Ovary (tissue), 7 donors: ENCODE measurements at regions not wholly inside any gene's neighbourhood (a gene's known extent, or its start where the extent isn't known, plus 50 kb on each side); places are given as distances from the start of the nearest gene placed in this dataset.

Source experiments
- DNase-seq, 5 donors: peaks; one replicate each; pipeline ENCODE4 v3.0.0-alpha.2; 2019 to 2020
- H3K27ac ChIP-seq, 2 donors: fragments of 200-600 bp; one replicate each; pipeline versions ENCODE4 v1.5.1 to v1.8.0; 2019 to 2022
- H3K27me3 ChIP-seq: fragments of 200-600 bp; one replicate; pipeline ENCODE4 v1.8.0; 2022
- H3K36me3 ChIP-seq: fragments of 200-600 bp; sonication (generic); one replicate; pipeline ENCODE4 v1.5.1; 2019
- H3K4me1 ChIP-seq: one replicate; pipeline ENCODE4 v1.8.1; 2013; ENCODE audit warnings: mild to moderate bottlenecking, moderate library complexity; ENCODE audit not compliant: insufficient read depth
- H3K4me3 ChIP-seq: fragments of 200-600 bp; sonication (generic); one replicate; pipeline ENCODE4 v1.5.1; 2017
- H3K9me3 ChIP-seq, 2 donors: fragments of 200-600 bp in 1 of 2; sonication (generic) in 1 of 2; one replicate each; pipeline versions ENCODE4 v1.5.1 to v1.8.1; 2013 to 2019; ENCODE audit warnings: mild to moderate bottlenecking in 1 of 2, moderate library complexity in 1 of 2
- EP300 ChIP-seq: sonication (generic); formaldehyde crosslinking; IDR thresholded peaks from one replicate; pipeline ENCODE4 v1.6.1; 2017; ENCODE audit warnings: antibody characterized with exemption
- POLR2A ChIP-seq: fragments of 450-650 bp; IDR thresholded peaks from one replicate; pipeline ENCODE4 v1.6.1; 2017; ENCODE audit warnings: antibody characterized with exemption, mild to moderate bottlenecking, moderate library complexity
- WGBS, 3 donors: extraction: QIAGEN DNeasy Blood & Tissue Kit in 1 of 3; methylation state at CpG; one replicate each; pipeline versions ENCODE4 v1.1.5 to v1.1.7; 2013 to 2017; 5-methylcytosine and 5-hydroxymethylcytosine counted together
- intact Hi-C, 4 donors: fragments of 100-400 bp; cut with DNase I; formaldehyde crosslinking; loops; one replicate each; pipeline versions ENCODE4 v1.11.0 to v1.15.1; 2022 to 2023
- TF ChIP-seq, protein P1 (sequence below), 3 donors: fragments of 450-650 bp in 2 of 3; fragments of 200-600 bp in 1 of 3; IDR thresholded peaks; one replicate each; pipeline versions ENCODE4 v1.5.1 to v1.8.0; 2016 to 2022; ENCODE audit warnings: antibody characterized with exemption in 3 of 3, mild to moderate bottlenecking in 1 of 3
- donor health status: DM: no; HTN: no; CAD: no; lungs with moderate emphysema.
- donor health status: DM: no; HTN: no; CAD: no.
- donor health status: Bipolar disorder and iron deficiency.
- donor health status: DM: no; HTN: no; CAD: no.
- donor health status: DM: yes; HTN: yes; CAD: no.

DNA sequence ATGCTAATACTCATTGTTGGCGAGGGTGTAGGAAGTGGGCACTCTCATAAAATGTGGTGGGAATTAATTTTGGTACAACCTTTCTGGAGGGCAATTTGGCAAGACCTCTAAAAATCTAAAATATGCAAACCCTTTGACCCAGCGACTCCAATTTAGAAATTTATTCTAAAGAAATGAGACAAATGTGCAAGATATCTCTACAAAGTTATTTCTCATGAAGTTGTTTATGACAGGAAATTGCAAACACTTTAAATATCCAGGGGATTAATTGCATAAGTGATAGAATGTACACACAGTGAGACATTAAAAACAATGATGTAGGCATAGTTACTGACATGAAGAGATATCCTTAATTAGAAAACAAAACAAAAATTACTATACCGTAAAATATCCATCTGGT is 246.3 kb upstream of the MAP3K1 start:
- H3K27ac ChIP-seq = no peak overlapping the region
- H3K9me3 ChIP-seq = no peaks in the 10 kb centered on the region
- TF ChIP-seq EP300 (no peak), POLR2A (no peak)
- TF ChIP-seq, protein P1, sequence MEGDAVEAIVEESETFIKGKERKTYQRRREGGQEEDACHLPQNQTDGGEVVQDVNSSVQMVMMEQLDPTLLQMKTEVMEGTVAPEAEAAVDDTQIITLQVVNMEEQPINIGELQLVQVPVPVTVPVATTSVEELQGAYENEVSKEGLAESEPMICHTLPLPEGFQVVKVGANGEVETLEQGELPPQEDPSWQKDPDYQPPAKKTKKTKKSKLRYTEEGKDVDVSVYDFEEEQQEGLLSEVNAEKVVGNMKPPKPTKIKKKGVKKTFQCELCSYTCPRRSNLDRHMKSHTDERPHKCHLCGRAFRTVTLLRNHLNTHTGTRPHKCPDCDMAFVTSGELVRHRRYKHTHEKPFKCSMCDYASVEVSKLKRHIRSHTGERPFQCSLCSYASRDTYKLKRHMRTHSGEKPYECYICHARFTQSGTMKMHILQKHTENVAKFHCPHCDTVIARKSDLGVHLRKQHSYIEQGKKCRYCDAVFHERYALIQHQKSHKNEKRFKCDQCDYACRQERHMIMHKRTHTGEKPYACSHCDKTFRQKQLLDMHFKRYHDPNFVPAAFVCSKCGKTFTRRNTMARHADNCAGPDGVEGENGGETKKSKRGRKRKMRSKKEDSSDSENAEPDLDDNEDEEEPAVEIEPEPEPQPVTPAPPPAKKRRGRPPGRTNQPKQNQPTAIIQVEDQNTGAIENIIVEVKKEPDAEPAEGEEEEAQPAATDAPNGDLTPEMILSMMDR (IDR thresholded peaks at IDR 0.05) = no peak
- 28 to 32% (median 30%) methylated on average over 3 of the region's 3 CpGs for WGBS, 3 donors
- no peaks in the 10 kb centered on the region for H3K36me3 ChIP-seq
- no peaks in the 10 kb centered on the region for H3K27me3 ChIP-seq
- no peak overlapping the region for H3K4me3 ChIP-seq
- peaks cover 1% of the 10 kb centered on the region for H3K4me1 ChIP-seq
- intact Hi-C loops = no loop called here
- no peak for DNase-seq

DNA sequence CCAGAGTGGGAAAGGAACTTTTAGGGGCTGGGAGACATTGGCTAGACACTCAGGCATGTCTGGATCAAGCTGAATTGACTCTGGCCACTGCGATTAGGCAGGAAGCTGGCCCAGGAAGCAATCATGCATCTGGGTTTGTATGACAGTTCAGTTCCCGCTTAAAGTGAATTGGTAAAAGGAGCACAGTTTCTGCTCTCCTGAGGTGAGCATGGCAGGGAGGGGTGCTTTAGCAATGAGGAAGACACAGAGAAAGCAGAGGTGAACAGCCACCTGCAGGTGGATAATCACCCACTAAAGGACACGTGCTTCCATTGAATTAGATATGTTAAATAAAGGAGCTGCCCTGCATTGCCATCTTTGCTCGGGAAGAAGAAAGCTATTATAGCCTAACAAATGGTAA is 248.1 kb upstream of the MAP3K1 start:
- H3K27me3 ChIP-seq = no peaks in the 10 kb centered on the region
- H3K27ac ChIP-seq = no peak overlapping the region
- intact Hi-C loops = no loop called here
- no peaks in the 10 kb centered on the region for H3K36me3 ChIP-seq
- H3K4me1 ChIP-seq = peaks cover 1% of the 10 kb centered on the region
- DNase-seq = no peak
- WGBS, 3 donors = 89 to 94% (median 94%) methylated on average over 4 of the region's 4 CpGs
- H3K9me3 ChIP-seq = no peaks in the 10 kb centered on the region
- H3K4me3 ChIP-seq = no peak overlapping the region
- TF ChIP-seq EP300 = no peak
- no peak for TF ChIP-seq POLR2A
- TF ChIP-seq, protein P1 (IDR thresholded peaks at IDR 0.05) = no peak

DNA sequence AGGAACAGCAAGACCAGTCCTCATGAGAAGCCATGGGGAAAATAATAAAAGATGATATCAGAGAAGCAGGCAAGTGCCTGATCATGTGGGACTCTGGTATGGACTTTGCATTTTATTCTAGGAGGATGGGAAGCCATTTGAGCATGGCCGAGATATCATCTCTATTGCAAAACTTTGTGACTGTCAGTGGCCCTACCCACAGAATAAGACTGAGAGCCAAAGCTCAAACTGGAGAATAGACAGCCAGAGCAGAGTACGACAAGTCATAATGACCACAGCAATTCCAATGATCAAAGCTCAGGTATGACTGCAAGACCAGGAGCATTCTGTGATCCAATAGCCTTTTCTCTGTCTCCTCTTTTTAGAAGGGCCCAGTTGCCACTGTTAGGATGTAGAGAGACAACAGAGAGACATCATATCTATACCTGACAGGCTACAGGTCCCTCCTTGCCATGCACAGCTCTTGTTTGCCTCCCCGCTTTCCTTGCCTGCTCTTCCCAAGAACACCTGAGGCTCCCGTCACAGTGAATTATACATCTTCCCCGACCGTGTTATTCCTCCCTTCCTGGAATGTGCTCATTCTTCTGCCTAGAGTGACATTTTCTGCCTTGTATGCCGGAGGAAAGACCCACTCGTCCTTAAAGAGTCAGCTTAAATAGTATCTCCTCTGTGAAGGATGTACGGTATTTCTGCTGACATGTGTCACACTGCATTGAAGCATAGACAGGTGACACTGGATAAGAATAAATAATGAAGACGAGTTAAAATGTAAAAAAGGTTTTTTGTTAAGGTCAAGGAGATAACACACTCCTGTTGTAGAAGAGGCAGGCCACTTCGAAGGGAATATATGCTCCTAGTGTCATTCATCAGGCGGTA is 248.7 kb upstream of the MAP3K1 start:
- TF ChIP-seq POLR2A (no peak), EP300 (no peak)
- TF ChIP-seq, protein P1 (IDR thresholded peaks at IDR 0.05) = no peak
- WGBS, 3 donors = 89 to 92% (median 91%) methylated on average over 12 of the region's 12 CpGs
- H3K4me1 ChIP-seq = peaks cover 1% of the 10 kb centered on the region
- no peak for DNase-seq
- no peak overlapping the region for H3K27ac ChIP-seq
- no peaks in the 10 kb centered on the region for H3K9me3 ChIP-seq
- no peak overlapping the region for H3K4me3 ChIP-seq
- H3K27me3 ChIP-seq = no peaks in the 10 kb centered on the region
- intact Hi-C loops = no loop called here
- H3K36me3 ChIP-seq = no peaks in the 10 kb centered on the region

DNA sequence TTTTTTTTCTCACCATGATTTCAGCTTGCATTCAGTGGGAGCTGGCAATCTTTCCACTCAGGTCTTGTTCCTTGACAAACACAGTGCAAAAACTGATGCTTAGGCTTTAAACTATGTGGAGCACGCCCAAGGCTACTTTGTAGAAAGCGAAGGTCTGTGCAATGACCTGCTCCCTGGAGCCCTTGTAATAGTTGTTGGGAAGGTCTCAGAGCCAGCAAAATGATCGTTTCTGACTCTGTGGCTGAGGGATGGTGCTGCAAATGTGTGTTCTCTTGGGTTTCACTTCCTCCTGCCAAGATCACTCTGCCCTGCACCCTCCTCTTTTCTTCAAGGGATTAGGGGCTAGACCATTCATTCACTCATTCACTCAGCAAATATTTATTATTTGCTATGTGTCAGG is 249.7 kb upstream of the MAP3K1 start:
- Histone ChIP-seq H3K27me3 (no peaks in the 10 kb centered on the region), H3K9me3 (no peaks in the 10 kb centered on the region), H3K4me3 (no peak overlapping the region), H3K27ac (no peak overlapping the region), H3K4me1 (peaks cover 1% of the 10 kb centered on the region), H3K36me3 (no peaks in the 10 kb centered on the region)
- TF ChIP-seq, protein P1 (IDR thresholded peaks at IDR 0.05) = no peak
- TF ChIP-seq EP300 = no peak
- no peak for TF ChIP-seq POLR2A
- intact Hi-C loops = no loop called here
- no peak for DNase-seq
- WGBS, 3 donors = 49 to 55% (median 55%) methylated on average over 3 of the region's 3 CpGs
